GM10266 (cell line): ENCODE measurements at regions not wholly inside any gene's neighbourhood (a gene's known extent, or its start where the extent isn't known, plus 50 kb on each side); places are given as distances from the start of the nearest gene placed in this dataset.

Source experiments
- DNase-seq: peaks from one replicate; pipeline ENCODE4 v3.0.0; 2012; ENCODE audit errors: extremely low spot score
- CTCF ChIP-seq: IDR thresholded peaks from 2 replicates; pipeline ENCODE4 v1.5.1; 2012; ENCODE audit warnings: mild to moderate bottlenecking, low read depth; ENCODE audit not compliant: control insufficient read depth, insufficient read depth; ENCODE audit errors: missing control alignments

- TF ChIP-seq CTCF, result no peak
- DNase-seq, result no peak
Observed at GRCh38 chr14:51568366-51568765, 83.3 kb upstream of the FRMD6 start.

GRCh38 chr14:51573607-51574006 lies 78.1 kb upstream of the FRMD6 start:
- no peak for DNase-seq
- TF ChIP-seq CTCF, result no peak

GRCh38 chr14:51574009-51574408 lies 77.7 kb upstream of the FRMD6 start:
- no peak for DNase-seq
- no peak for TF ChIP-seq CTCF

- no peak for DNase-seq
- TF ChIP-seq CTCF, result no peak
Observed at GRCh38 chr14:51575349-51576116, 76.2 kb upstream of the FRMD6 start.

GRCh38 chr14:51576117-51576430 lies 75.6 kb upstream of the FRMD6 start:
- no peak for DNase-seq
- TF ChIP-seq CTCF, result no peak

GRCh38 chr14:51576879-51577278 lies 74.8 kb upstream of the FRMD6 start:
- TF ChIP-seq CTCF, result no peak
- DNase-seq, result no peak

- DNase-seq, result no peak
- TF ChIP-seq CTCF, result no peak
Observed at GRCh38 chr14:51578853-51579252, 72.9 kb upstream of the FRMD6 start.
